Panc1 (cell line): ENCODE measurements at regions not wholly inside any gene's neighbourhood (a gene's known extent, or its start where the extent isn't known, plus 50 kb on each side); places are given as distances from the start of the nearest gene placed in this dataset.

Experiments
- ATAC-seq: fragments of 200-7000 bp; cut with Tn5 transposase; 2 replicates; pipeline ENCODE4 v1.9.1; 2020; ENCODE audit warnings: mild to moderate bottlenecking, moderate library complexity
- BruUV-seq: library from RNA; stranded (reverse); fragments of 400-500 nt; replicated peaks from 2 replicates; lab custom pipeline; 2021; lab: Mats Ljungman, UMichigan
- CTCF ChIA-PET: fragments of 300-600 bp; sonication (Branson Sonifier 250); formaldehyde crosslinking; loops from one replicate; lab custom pipeline; 2022; ENCODE audit warnings: antibody characterized with exemption; lab: Charles Lee
- POLR2A ChIA-PET: fragments of 300-600 bp; sonication (Branson Sonifier 250); formaldehyde crosslinking; loops from one replicate; lab custom pipeline; 2022; ENCODE audit warnings: antibody characterized with exemption; lab: Charles Lee
- DNase-seq: peaks from one replicate; pipeline ENCODE4 v3.0.0-alpha.2; 2010; ENCODE audit warnings: low read depth, low spot score
- H3K27ac ChIP-seq: 2 replicates; pipeline ENCODE4 v1.5.1; 2011; ENCODE audit warnings: mild to moderate bottlenecking, low read length, inconsistent platforms
- H3K27me3 ChIP-seq: fragments of 200-500 bp; sonication (Bioruptor generic); 2 replicates; pipeline ENCODE4 v1.6.0; 2014; ENCODE audit warnings: low read length, inconsistent platforms; ENCODE audit not compliant: control insufficient read depth, insufficient read depth
- H3K36me3 ChIP-seq: fragments of 200-500 bp; sonication (Bioruptor generic); 2 replicates; pipeline ENCODE4 v1.5.1; 2014; ENCODE audit warnings: inconsistent platforms, mild to moderate bottlenecking, low read length, moderate library complexity; ENCODE audit not compliant: control insufficient read depth, insufficient read depth
- H3K4me1 ChIP-seq: 2 replicates; pipeline ENCODE4 v1.5.1; 2011; ENCODE audit warnings: inconsistent platforms, mild to moderate bottlenecking, low read length, moderate library complexity; ENCODE audit not compliant: control insufficient read depth, insufficient read depth
- H3K4me3 ChIP-seq, 2 experiments: 2 replicates each; pipeline ENCODE4 v1.5.1; 2011 to 2012; ENCODE audit warnings: low read depth in 2 of 2, low read length in 2 of 2, mild to moderate bottlenecking in 2 of 2, inconsistent platforms in 1 of 2, moderate library complexity in 1 of 2
- H3K9me3 ChIP-seq: fragments of 200-500 bp; sonication (Bioruptor generic); 2 replicates; pipeline ENCODE4 v1.5.1; 2014; ENCODE audit warnings: low read depth, mild to moderate bottlenecking, inconsistent platforms, low read length, moderate library complexity; ENCODE audit not compliant: control insufficient read depth, insufficient read depth
- CTCF ChIP-seq: fragments of 450-650 bp; IDR thresholded peaks from 2 replicates; pipeline ENCODE4 v1.5.1; 2017; ENCODE audit warnings: mild to moderate bottlenecking
- POLR2AphosphoS5 ChIP-seq: IDR thresholded peaks from 2 replicates; pipeline ENCODE4 v1.6.1; 2012; ENCODE audit warnings: mild to moderate bottlenecking, low read depth, low read length, moderate library complexity
- REST ChIP-seq, 2 experiments: IDR thresholded peaks; 2 replicates each; pipeline ENCODE4 v1.6.1; 2011 to 2012; ENCODE audit warnings: low read depth in 2 of 2, control low read depth in 1 of 2, low read length in 1 of 2, mild to moderate bottlenecking in 1 of 2, moderate library complexity in 1 of 2; ENCODE audit not compliant: insufficient read depth in 1 of 2
- SIN3A ChIP-seq: IDR thresholded peaks from 2 replicates; pipeline ENCODE4 v1.6.1; 2012; ENCODE audit warnings: low read depth, mild to moderate bottlenecking, low read length, moderate library complexity, borderline replicate concordance; ENCODE audit not compliant: insufficient read depth
- TCF7L2 ChIP-seq: IDR thresholded peaks from 2 replicates; pipeline ENCODE4 v1.6.1; 2011; ENCODE audit warnings: mild to moderate bottlenecking, low read depth, low read length, inconsistent platforms
- in situ Hi-C: cut with HindIII; loops from 2 replicates; pipeline ENCODE4 v1.10.0; 2016; ENCODE audit warnings: low sequenced_read_pairs, low pct_unique_long_range_greater_than_20kb
- intact Hi-C: fragments of 100-400 bp; cut with micrococcal nuclease; formaldehyde crosslinking; loops from one replicate; pipeline ENCODE4 v1.10.0; 2022; ENCODE audit not compliant: unreplicated experiment

GRCh38 chr7:142476077-142476476 is 218.2 kb upstream of the PRSS58 start:
- BruUV-seq: no TSS peak
- peaks cover 3% of the 10 kb centered on the region; the same call in 1 of the 2 replicates for H3K27me3 ChIP-seq
- intact Hi-C loops (no loop called here), in situ Hi-C loops (no loop called here)
- H3K9me3 ChIP-seq: no peaks in the 10 kb centered on the region
- no peaks in the 10 kb centered on the region for H3K36me3 ChIP-seq
- TF ChIP-seq SIN3A (no peak), CTCF (no peak), REST (IDR thresholded peaks at IDR 0.05; ENCODE audit: insufficient read depth in 1 of 2, low read depth in 2 of 2, low read length in 1 of 2) (no peak), POLR2AphosphoS5 (no peak), TCF7L2 (no peak)
- no peak overlapping the region for H3K4me3 ChIP-seq
- H3K27ac ChIP-seq: no peak overlapping the region
- ATAC-seq (no peak), DNase-seq (no peak)
- ChIA-PET CTCF (no interaction called here), POLR2A (no interaction called here)
- no peaks in the 10 kb centered on the region for H3K4me1 ChIP-seq

GRCh38 chr7:142471820-142472219 is 214.0 kb upstream of the PRSS58 start:
- ChIA-PET CTCF (no interaction called here), POLR2A (no interaction called here)
- Histone ChIP-seq H3K36me3 (no peaks in the 10 kb centered on the region), H3K4me1 (no peaks in the 10 kb centered on the region), H3K27me3 (no peaks in the 10 kb centered on the region), H3K9me3 (no peaks in the 10 kb centered on the region), H3K27ac (no peak overlapping the region), H3K4me3 (no peak overlapping the region)
- no TSS peak for BruUV-seq
- ATAC-seq (no peak), DNase-seq (no peak)
- TF ChIP-seq REST (IDR thresholded peaks at IDR 0.05; ENCODE audit: insufficient read depth in 1 of 2, low read depth in 2 of 2, low read length in 1 of 2) (no peak), SIN3A (no peak), POLR2AphosphoS5 (no peak), CTCF (no peak), TCF7L2 (no peak)
- in situ Hi-C loops (no loop called here), intact Hi-C loops (loop anchor here (5.0 kb wide), 1 partner anchor 35 kb away; no protein-coding TSS in a partner anchor)
